Fibroblast of skin of abdomen (primary cell): ENCODE measurements at regions not wholly inside any gene's neighbourhood (a gene's known extent, or its start where the extent isn't known, plus 50 kb on each side); places are given as distances from the start of the nearest gene placed in this dataset.
"Not testable (repeated sequence)": the region's sequence is repeated elsewhere in the genome, so short reads cannot be mapped to it uniquely, and the experiment has no call there.

Experiments used
- DNase-seq: peaks from one replicate; pipeline ENCODE4 v3.0.0-alpha.2; 2013

DNA sequence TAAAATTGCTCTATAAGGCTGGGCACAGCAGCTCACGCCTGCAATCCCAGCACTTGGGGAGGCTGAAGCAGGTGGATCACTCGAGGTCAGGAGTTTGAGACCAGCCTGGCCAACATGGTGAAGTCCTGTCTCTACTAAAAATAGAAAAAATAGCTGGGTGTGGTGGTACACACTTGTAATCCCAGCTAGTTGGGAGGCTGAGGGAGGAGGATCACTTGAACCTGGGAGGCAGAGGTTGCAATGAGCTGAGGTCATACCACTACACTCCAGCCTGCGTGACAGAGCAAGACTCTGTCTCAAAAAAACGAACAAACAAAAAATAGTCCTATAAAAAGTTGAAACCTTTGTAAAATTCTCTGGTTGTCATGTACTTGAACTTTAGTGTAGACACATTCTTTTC, 93.0 kb upstream of the KIF26B start:
- not testable (repeated sequence) for DNase-seq

DNA sequence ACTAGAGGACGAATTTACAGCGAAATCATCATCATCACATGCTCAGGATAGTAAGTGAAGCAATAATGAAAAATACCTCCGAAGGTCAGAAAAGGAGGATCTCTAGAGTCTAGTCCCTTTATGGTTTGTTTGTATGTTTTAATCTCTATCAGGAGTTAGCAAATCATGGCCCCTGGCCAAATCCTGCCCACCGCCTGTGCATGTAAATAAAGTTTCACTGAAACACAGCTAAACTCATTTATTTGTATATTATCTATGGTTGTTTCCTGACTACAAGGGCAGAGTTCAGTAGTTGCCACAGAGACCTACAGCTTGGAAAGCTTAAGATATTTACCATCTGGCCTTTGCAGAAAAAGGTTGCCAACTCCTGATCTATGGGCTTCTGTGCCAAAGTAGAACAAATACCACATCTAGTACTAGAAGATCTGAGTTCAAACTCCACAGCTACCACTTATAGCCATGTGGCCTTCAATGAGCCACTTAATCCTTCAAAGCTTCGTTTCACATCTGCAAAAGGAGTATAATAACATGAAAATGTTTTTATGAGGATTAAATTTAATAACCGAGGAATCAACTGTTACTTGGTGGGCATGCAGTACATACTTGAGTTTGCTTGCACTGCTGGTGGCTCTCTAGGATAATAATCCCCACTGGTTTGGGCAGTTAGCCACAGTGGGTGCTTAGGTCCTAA, 94.0 kb upstream of the KIF26B start:
- no peak for DNase-seq

DNA sequence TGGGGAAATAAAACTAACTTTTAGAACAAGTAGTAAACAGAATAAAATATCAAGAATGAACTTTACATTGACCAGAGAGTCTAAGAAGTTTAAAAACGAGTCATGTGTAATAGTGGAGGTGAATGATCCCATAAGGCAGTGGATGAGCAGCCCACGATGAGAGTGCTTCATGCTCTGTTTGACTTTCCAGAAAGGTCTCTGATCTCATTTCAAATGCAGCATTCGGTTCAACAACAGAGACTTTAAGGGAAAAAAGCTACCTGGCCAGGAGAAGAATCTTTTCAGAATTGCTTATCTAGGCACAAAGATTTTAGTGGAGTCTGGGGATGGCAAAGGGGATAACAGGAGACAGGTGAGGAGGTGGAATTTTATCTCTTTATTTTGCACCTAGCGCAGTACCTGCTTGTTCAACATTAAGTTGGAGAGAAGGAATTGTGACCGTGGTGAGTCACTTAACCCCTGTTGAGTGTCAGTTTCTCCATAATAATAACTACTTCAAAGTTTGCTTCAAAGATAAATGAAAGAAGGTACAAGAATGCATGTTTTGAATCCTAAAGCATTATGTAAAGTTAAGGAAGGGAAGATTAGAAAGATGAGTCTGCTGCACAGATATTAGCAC, 94.9 kb upstream of the KIF26B start:
- DNase-seq = no peak

DNA sequence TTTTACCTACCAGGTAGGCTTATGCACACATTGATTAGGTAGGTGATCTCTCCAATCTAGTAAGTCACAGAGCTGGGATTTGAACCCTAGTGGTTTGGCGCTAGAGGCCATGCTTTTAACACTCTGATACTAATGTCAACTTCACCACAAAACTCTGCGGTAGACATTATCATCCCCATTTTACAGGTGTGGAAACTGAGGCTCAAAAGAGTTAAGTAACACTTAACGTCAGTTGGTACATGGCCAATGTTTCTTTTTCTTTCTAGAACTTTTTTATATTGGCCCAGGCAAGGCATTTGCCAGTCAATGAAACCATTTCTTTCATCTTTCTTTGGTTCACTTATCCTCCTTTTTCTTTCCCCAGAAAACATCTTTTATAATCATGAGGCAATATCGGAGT, 95.9 kb upstream of the KIF26B start:
- DNase-seq = no peak

DNA sequence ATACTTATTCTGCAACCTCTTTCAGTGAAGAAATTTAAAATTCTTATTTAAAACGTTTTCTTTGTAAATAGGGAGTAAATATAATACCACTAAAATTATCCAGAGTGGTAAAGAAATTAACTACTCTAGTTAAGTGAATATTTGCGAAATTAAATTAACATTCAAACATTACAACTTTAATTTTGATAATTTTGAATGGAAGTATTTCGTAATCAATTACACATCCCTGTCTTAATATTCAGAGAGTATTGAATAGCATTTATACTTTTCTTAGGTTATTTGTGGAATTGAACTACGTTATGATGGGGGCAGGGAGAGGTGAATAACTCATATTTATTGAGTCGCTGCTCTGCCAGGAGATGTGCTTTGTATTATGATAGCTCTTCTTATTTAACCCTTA, 96.3 kb upstream of the KIF26B start:
- DNase-seq = no peak

DNA sequence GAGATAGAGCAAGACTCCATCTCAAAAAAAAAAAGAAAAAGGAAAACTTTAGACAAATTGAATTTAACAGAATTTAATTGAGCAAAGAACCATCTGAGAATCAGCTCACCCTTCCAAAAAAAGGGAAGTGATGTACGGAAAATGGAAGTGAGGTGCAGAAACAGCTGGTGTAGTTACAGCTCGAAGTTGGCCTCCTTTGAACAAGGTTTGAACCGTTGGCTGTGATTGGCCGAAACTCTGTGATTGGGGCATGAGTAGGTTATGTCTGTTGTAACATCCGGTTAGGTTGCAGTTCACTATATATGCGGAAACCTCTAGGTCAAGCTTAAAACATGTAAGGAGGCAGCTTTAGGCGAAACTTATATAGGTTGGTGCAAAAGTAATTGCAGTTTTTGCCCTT, 97.9 kb upstream of the KIF26B start:
- no peak for DNase-seq

DNA sequence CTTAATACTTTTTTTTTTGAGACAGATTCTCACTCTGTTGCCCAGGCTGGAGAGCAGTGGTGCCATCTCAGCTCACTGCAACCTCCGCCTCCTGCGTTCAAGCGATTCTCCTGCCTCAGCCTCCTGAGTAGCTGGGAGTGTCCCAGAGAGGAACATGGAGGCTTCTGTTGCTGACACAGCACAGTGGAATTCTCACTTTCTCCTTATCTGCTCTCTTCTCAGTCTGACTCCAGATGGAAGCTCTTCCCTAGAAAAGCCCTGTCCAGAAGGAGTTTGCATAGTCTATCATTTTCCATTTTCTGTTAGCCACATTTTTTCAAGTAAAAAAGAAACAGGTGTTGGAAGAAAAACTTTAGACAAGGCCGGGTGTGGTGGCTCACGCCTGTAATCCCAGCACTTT, 98.5 kb upstream of the KIF26B start:
- peak; percentile 8 for DNase-seq

DNA sequence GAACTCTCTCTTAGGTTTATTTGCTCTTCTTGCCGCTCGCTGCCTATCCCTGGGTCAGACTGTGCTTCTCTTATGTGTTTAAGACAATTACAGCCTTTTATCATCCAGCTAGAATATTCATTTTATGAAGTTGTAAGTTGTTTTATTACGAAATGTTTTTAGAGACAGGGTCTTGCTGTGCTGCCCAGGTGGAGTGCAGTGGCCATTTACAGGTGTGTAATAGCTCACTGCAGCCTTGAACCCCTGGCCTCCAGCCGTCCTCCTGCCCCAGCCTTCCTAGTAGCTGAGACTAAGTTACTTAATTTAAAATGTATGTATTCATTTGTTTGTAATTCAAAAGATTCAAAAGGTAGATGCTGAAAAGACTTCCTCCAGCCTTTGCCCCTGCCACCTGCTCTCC, 99.0 kb upstream of the KIF26B start:
- no peak for DNase-seq

DNA sequence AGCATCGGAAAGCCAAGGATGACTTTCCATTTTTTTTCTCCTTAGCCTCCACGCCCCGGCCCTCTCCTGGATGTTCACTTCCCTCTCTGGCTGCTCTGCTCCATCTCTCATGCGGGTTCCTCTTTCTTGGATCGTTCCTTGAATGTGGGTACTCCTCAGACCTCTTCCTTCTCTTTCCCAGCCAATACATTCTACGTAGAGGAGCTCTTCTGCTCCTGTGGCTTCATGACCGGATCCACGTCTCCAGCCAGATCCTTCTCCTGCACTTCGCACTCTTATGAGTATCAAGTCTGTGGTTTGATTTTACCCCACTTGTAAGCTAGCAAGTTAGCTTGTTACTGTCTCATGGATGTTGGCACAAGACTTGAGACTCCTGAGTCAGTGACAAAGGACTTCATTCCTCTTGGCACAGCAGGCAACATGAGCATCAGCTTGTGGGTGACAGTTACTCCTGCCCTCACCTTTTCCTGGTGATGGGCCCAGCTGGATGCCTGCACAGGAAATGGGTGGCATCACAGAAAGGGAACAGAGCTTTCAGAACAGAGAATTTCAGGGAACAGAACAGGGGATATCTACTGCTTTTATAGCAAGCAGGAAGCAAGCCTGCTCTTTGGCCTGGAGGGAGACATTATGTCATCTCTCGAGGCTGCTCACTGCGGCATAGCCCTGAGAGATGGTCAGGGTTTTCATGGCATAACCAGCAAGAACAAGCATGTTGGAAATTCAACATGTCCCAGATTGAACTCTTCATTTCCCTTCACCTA, 100.1 kb upstream of the KIF26B start:
- no peak for DNase-seq

DNA sequence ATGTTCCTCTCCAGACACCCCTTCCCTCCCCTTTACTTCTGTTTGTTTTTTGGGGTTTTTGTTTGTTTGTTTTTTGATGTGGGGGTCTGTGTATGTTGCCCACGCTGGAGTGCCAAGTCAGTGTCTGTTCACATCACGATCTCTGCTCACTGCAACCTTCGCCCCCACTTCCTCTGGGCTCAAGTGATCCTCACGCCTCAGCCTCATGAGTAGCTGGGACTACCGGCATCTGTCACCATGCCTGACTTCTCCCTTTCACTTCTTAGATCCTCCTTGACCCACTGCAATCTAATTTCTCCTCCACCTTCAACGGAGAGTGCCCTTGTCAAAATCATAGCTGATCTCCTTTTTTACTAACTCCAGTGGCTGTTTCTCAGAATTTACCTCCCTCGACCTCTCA, 100.7 kb upstream of the KIF26B start:
- DNase-seq = no peak

DNA sequence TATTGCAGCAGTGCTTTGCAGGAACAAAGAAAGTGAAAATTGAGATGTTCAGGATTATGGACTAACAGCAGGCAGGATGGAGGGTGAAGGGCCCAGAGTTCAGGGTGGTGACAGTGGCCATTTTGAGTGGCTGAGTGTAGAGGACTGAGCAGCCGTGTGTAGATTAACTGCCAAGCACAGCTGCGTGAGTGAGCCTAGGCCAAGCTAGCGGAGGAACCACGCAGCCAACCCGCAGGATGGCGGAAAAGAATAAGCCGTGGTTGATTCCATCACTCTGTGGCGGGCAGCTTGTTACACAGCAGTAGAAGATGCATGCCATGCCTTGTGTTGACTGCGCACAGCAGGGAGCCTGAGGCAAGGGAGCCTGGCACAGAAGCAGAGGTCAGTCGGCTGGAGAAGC, 102.5 kb upstream of the KIF26B start:
- no peak for DNase-seq

DNA sequence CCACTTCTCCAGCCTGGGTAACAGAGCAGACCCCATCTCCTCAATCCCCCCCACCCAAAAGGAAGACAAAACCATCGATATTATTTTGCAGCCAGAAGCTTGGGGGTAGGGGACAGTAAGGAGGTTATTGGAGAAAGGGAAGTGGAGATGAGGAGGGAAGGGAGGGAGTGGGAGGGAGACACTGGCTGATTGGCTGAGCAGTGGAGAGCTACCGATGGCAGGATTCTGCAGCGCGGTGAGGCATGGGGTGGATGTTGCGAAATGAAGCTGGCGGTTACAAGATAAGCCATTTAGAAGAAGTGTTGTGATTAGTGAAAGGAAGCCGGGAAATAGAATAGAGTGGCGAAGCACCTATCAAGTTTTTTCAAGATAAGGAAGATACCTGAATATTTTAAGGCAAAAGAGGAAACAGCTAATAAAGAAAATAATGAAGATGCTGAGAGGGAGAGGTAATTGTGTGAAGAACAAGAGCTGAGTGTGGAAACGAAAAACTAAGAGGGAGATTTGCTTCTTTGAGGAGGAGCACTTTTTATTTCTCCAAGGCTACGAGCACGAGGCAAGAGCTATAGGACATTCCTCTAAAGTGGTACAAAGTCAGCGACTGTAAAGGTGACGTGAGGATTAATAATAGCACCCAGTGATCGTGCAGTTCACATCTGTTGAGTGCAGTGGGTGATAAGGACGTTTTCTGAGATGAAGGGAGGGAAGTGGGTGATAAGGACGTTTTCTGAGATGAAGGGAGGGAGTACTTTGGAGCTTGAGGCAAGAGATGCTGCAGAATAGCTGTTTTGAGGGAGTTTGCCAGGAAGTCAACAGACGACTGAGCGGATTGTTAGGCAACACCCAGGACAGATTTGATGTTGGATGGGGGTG, 103.2 kb upstream of the KIF26B start:
- peak; percentile 14 for DNase-seq

DNA sequence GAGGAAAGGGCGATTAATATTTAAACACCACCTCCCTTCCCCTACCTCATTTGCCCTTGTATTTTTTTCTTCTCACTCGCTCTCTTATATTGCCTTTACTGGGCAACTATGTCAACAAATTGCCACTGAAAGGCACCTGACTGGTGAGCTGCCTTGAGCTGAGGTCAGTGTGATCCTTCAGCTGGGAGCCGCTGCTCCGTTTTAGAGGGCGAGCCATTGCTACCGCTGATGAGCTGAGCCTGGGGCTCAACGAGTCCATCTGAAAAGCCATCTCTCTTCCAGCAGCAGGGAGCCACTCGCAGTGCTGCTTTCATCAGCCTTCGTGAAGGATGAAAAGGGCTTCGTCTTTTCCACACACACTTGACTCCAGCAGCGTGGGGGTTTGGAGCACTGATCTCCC, 108.0 kb upstream of the KIF26B start:
- DNase-seq = no peak

DNA sequence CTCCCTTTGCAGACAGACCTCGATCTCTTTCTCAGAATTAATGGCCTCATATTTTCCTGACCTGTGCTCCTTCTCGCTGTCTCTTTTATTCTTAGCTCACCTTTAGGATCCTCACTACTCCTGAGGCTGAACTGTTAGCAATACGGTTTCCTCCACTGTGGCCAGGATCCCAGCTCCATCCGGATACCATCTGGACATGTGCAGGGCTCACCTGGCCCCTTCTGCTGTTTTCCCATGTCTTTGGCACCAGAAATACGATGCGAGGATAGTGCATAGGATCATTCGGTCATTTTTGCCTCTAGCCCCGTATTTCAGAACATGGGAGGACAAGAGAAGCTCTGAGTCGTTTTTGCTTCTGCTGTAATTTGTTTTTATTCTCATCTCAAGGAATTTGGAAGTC, 108.5 kb upstream of the KIF26B start:
- DNase-seq = no peak

DNA sequence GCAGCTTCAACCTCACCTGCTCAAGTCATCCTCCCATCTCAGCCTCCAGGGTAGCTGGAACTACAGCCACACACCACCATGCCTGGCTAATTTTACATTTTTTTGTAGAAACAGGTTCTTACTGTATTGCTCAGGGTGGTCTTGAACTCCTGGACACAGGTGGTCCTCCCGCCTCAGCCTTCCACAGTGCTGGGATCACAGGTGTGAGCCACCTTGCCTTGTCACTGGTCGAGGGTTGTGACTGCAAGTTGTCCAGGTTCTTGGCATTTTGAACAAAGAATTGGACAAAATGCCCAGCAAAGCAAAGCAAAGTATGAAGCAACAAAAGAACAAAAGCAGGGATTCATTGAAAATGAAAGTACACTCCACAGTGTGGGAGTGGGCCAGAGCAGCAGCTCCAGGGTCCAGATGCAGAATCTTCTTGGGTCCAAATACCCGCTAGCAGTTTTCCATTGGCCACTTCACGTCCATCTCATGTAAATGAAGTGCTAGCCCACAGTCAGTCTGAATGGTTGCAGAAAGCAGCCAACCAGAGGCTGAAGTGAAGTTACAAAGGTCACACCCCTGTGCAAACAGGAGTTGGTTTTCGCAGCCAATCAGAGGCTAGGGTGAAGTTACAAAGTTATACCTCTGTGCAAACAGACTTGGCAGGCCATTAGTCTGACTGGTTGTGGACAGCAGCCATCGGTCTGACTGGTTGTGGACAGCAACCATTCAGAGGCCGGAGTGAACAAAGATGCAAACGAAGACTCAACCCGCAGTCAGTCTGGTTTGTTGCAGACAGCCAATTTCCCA, 109.5 kb upstream of the KIF26B start:
- no peak for DNase-seq

DNA sequence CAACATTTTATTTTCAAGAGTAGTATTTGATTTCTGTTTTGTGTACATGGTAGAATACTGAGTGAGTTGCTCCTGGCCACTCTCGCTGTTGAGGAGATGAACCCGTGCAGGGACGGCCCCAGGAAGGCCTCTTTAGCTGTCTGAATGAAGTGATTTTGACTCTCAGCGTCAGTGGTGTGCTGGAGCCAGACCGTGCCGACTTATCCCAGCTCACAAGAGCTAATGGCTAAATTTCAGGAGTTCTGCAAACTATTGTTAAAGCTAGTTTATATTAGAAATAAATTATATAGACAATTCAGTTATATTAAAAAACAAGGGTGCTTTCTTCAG, 111.2 kb upstream of the KIF26B start:
- DNase-seq = no peak

DNA sequence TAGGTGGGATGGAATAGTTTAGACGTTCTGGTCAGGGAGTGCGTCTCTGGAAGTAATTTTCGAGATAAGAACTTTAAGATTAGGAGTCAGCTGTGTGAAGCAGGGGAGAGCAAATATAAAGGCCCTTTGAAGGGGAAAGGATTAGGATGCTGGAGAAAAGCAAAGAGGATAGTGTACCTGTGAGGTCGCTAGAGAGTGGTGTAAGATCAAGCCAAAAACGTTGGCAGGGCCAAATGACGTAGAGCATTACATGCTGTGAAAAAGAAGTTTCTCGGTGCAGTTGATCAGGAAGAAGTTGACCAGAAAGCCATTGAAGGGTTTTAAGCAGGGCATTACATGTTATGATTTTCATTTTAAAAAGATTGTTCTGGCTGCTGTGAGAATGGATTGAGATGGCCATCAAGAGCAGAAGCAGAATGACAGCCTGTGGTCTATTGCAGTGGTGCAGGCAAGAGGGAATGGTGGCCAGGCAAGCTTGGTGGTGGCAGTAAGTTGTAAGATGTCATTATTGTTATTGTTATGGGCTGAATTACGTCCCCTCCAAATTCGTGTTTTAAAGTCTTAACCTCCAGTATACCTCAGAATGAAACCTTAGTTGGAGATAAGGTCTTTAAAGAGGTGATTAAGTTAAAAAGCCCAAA, 113.6 kb upstream of the KIF26B start:
- DNase-seq = no peak

DNA sequence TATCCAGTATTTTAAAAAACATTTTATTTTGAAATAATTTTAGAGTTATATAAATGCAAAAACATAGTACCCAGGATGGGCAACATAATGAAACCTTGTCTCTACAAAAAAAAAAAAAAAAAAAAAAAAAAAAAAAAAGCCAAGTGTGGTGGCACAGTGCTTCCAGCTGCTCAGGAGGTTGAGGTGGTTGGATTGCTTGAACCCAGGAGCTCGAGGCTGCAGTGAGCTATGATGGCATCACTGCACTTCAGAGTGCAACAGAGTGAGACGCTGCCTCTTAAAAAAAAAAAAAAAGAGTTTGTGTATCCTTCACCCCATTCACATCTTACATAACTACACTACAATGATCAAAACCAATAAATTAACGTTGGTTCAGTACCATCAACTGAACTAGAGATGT, 115.6 kb upstream of the KIF26B start:
- DNase-seq = no peak

DNA sequence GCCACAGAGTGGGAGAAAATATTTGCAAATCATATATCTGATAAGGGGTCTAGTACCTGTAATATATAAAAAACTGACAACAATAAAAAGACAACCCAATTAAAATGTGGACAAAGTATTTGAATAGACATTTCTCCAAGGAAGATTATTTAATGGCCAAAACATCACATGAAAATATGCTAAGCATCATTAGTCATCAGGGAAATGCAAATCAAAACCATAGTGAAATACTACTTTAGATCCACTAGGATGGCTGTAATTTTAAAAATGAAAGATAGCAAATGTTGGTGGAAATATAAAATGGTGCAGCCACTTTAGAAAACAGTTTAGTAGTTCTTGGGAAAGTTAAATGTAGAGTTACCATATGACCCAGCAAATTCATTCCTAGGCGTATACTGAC, 118.7 kb upstream of the KIF26B start:
- peak; percentile 11 for DNase-seq

DNA sequence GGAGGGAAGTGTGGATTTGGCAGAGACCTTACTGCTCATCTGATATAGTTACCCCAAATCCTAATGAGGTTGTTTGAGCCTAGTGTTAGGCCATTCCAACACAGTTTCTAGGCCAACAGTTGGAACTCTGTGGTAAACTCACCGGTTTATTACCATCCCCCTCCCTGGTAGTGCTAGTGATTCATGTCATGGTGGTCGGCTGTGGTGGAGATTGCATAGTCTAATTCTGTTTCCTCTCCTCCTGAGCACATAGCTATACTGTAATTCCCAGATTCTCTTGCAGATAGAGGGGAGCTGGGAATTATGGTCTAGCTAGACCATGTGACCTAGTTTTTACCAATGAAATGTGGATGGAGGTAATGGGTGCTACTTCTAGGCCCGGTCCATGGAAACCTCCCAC, 123.7 kb upstream of the KIF26B start:
- DNase-seq = peak; percentile 34

DNA sequence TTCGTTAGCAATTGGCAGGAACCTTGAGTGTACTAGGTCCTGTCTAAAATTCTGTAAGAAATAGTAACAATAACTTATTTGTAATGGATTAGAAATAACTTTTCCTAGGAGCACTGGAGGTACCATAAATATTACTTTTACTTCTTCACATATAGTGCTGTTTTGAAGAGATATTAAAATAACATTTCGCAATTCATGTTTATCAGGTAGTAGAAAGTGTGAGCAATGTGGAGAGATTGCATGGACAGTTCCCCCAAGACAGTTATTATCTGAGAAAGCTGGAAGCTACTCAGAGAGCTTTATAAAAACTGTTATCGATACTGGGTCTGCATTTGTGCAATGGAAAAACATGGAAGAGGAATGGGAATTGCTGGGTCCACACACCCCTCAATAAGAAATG, 128.5 kb upstream of the KIF26B start:
- no peak for DNase-seq

DNA sequence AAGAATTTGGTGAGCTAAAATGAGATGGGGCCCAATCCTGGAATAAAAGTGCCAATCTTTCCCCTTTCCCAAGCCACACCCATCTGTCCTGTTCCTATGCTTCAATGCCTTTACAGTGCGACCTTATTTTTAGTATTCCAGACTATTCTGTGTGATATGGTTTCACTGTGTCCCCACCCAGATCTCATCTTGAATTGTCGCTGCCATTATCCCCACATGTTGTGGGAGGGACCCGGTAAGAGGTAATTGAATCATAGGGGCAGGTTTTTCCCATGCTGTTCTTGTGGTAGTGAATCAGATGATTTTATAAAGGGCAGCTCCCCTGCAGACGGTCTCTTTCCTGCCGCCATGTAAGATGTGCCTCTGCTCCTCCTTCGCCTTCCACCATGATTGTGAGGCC, 129.3 kb upstream of the KIF26B start:
- no peak for DNase-seq
